ENCODE measurements at regions not wholly inside any gene's neighbourhood (a gene's known extent, or its start where the extent isn't known, plus 50 kb on each side); places are given as distances from the start of the nearest gene placed in this dataset.

DNA sequence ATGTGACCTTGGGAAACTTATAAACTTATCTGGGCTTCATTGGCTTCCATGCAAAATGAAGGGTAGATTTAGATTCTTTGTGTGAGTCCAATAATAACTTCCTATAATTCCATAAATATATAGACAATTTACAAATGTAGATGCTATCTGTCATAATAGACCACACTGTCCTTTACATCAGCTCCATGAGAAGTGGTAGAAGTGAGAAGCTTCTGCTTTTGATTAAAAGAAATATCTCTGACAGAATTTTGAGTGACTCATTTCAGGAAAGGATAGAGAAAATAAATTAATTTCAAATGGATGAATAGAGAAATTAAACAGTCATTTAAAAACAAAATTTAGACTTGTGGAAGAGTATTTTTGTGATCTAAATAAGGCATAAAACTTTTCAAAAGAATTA lies 329.7 kb upstream of the ATP2B1 start:
- TF ChIP-seq POLR2A (IDR thresholded peaks at IDR 0.05) (no peak), POLR2AphosphoS5 (IDR thresholded peaks at IDR 0.05) (no peak), EP300 (IDR thresholded peaks at IDR 0.05; ENCODE audit: low read depth) (no peak)
- TF ChIP-seq, protein P1, sequence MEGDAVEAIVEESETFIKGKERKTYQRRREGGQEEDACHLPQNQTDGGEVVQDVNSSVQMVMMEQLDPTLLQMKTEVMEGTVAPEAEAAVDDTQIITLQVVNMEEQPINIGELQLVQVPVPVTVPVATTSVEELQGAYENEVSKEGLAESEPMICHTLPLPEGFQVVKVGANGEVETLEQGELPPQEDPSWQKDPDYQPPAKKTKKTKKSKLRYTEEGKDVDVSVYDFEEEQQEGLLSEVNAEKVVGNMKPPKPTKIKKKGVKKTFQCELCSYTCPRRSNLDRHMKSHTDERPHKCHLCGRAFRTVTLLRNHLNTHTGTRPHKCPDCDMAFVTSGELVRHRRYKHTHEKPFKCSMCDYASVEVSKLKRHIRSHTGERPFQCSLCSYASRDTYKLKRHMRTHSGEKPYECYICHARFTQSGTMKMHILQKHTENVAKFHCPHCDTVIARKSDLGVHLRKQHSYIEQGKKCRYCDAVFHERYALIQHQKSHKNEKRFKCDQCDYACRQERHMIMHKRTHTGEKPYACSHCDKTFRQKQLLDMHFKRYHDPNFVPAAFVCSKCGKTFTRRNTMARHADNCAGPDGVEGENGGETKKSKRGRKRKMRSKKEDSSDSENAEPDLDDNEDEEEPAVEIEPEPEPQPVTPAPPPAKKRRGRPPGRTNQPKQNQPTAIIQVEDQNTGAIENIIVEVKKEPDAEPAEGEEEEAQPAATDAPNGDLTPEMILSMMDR (IDR thresholded peaks at IDR 0.05) = no peak

All from transverse colon (tissue), 4 donors.